ENCODE measurements at regions not wholly inside any gene's neighbourhood (a gene's known extent, or its start where the extent isn't known, plus 50 kb on each side); places are given as distances from the start of the nearest gene placed in this dataset.

GRCh38 chr21:33975548-33976081, 60.0 kb upstream of the ATP5PO start:
- TF ChIP-seq CTCF (conservative IDR thresholded peaks at IDR 0.05) (no peak), EZH2 (IDR thresholded peaks at IDR 0.05; ENCODE audit: low read depth) (no peak)
